Prostate gland (tissue), 2 donors: ENCODE measurements at regions not wholly inside any gene's neighbourhood (a gene's known extent, or its start where the extent isn't known, plus 50 kb on each side); places are given as distances from the start of the nearest gene placed in this dataset.

Experiments
- POLR2A ChIP-seq: fragments of 450-650 bp; IDR thresholded peaks from one replicate; pipeline ENCODE4 v1.6.1; 2016; ENCODE audit warnings: antibody characterized with exemption, mild to moderate bottlenecking
- TF ChIP-seq, protein P1 (sequence below), 4 experiments: fragments of 200-600 bp in 2 of 4; fragments of 450-650 bp in 2 of 4; sonication (generic) in 2 of 4; IDR thresholded peaks; 1 replicate in 3 of 4; 2 replicates in 1 of 4; pipeline ENCODE4 v1.5.1; 2016 to 2019; ENCODE audit warnings: antibody characterized with exemption in 4 of 4, mild to moderate bottlenecking in 2 of 4, moderate library complexity in 2 of 4

- TF ChIP-seq, protein P1, sequence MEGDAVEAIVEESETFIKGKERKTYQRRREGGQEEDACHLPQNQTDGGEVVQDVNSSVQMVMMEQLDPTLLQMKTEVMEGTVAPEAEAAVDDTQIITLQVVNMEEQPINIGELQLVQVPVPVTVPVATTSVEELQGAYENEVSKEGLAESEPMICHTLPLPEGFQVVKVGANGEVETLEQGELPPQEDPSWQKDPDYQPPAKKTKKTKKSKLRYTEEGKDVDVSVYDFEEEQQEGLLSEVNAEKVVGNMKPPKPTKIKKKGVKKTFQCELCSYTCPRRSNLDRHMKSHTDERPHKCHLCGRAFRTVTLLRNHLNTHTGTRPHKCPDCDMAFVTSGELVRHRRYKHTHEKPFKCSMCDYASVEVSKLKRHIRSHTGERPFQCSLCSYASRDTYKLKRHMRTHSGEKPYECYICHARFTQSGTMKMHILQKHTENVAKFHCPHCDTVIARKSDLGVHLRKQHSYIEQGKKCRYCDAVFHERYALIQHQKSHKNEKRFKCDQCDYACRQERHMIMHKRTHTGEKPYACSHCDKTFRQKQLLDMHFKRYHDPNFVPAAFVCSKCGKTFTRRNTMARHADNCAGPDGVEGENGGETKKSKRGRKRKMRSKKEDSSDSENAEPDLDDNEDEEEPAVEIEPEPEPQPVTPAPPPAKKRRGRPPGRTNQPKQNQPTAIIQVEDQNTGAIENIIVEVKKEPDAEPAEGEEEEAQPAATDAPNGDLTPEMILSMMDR (IDR thresholded peaks at IDR 0.05), result no peak
- no peak for TF ChIP-seq POLR2A
These were observed 74.7 kb upstream of the GPM6B start for GRCh38 chrX:13891377-13892140.
